OCI-LY1 (cell line): ENCODE measurements at regions not wholly inside any gene's neighbourhood (a gene's known extent, or its start where the extent isn't known, plus 50 kb on each side); places are given as distances from the start of the nearest gene placed in this dataset.

ENCODE experiments used
- H2AFZ ChIP-seq: fragments of 200-600 bp; sonication (generic), shearing (Covaris generic); 2 replicates; pipeline ENCODE4 v1.6.0; 2014; ENCODE audit warnings: antibody characterized with exemption, mild to moderate bottlenecking, low read length
- H3F3A ChIP-seq: fragments of 200-600 bp; sonication (generic), shearing (Covaris generic); 2 replicates; pipeline ENCODE4 v1.6.0; 2014; ENCODE audit warnings: mild to moderate bottlenecking, antibody characterized with exemption, low read length, moderate library complexity; ENCODE audit not compliant: insufficient read depth
- H3K27ac ChIP-seq: fragments of 200-600 bp; sonication (generic); 2 replicates; pipeline ENCODE4 v1.5.1; 2014; ENCODE audit warnings: low read length, mixed run types, mild to moderate bottlenecking, low read depth; ENCODE audit not compliant: poor library complexity, severe bottlenecking
- H3K27me3 ChIP-seq: fragments of 200-600 bp; sonication (generic); 2 replicates; pipeline ENCODE4 v1.6.0; 2014; ENCODE audit warnings: antibody characterized with exemption, mild to moderate bottlenecking, low read length, moderate library complexity; ENCODE audit not compliant: insufficient read depth
- H3K36me3 ChIP-seq: fragments of 200-600 bp; sonication (generic); 2 replicates; pipeline ENCODE4 v1.6.1; 2014; ENCODE audit warnings: mild to moderate bottlenecking, antibody characterized with exemption, low read length, moderate library complexity, mixed read lengths; ENCODE audit not compliant: insufficient read depth
- H3K4me1 ChIP-seq: fragments of 200-600 bp; sonication (generic); 2 replicates; pipeline ENCODE4 v1.5.1; 2014; ENCODE audit warnings: mild to moderate bottlenecking, low read length, moderate library complexity; ENCODE audit not compliant: insufficient read depth, severe bottlenecking
- H3K4me2 ChIP-seq: fragments of 200-600 bp; sonication (generic), shearing (Covaris generic); 2 replicates; pipeline ENCODE4 v1.6.1; 2014; ENCODE audit warnings: low read length
- H3K4me3 ChIP-seq: fragments of 200-600 bp; sonication (generic); 2 replicates; pipeline ENCODE4 v1.5.1; 2014; ENCODE audit warnings: low read length, low read depth, mild to moderate bottlenecking, mixed read lengths; ENCODE audit not compliant: poor library complexity, severe bottlenecking
- H3K79me2 ChIP-seq: fragments of 200-600 bp; shearing (Covaris generic); 2 replicates; pipeline ENCODE4 v1.6.1; 2016; ENCODE audit warnings: mixed run types, low read length, mixed read lengths; ENCODE audit not compliant: insufficient read depth
- H3K9ac ChIP-seq: fragments of 200-600 bp; sonication (generic), shearing (Covaris generic); 2 replicates; pipeline ENCODE4 v1.6.1; 2014; ENCODE audit warnings: mild to moderate bottlenecking, low read length, mixed read lengths
- H3K9me2 ChIP-seq: fragments of 200-600 bp; sonication (generic), shearing (Covaris generic); 2 replicates; pipeline ENCODE4 v1.6.1; 2014; ENCODE audit warnings: low read depth, mild to moderate bottlenecking, low read length, mixed read lengths
- H3K9me3 ChIP-seq: fragments of 200-600 bp; shearing (Covaris generic); 2 replicates; pipeline ENCODE4 v1.6.1; 2014; ENCODE audit warnings: low read length, mixed read lengths
- H4K20me1 ChIP-seq: fragments of 200-600 bp; sonication (generic), shearing (Covaris generic); 2 replicates; pipeline ENCODE4 v1.6.0; 2016; ENCODE audit warnings: mild to moderate bottlenecking, low read length; ENCODE audit not compliant: insufficient read depth
- CTCF ChIP-seq: fragments of 200-600 bp; sonication (generic), shearing (Covaris generic); IDR thresholded peaks from 2 replicates; pipeline ENCODE4 v1.5.1; 2017; ENCODE audit warnings: mild to moderate bottlenecking, antibody characterized with exemption, low read length, moderate library complexity, mixed read lengths
- EZH2 ChIP-seq: fragments of 200-600 bp; sonication (generic), shearing (Covaris generic); IDR thresholded peaks from 2 replicates; pipeline ENCODE4 v1.8.0; 2017; ENCODE audit warnings: borderline replicate concordance, mixed run types, mild to moderate bottlenecking, antibody characterized with exemption, low read length, moderate library complexity, mixed read lengths

GRCh38 chrX:34218063-34218462 lies 85.9 kb upstream of the FAM47A start:
- H3K27me3 ChIP-seq = no peaks in the 10 kb centered on the region
- H3K4me3 ChIP-seq = no peak overlapping the region

GRCh38 chrX:34197946-34198345 lies 65.8 kb upstream of the FAM47A start:
- Histone ChIP-seq H3K4me1 (no peaks in the 10 kb centered on the region), H3K9me2 (no peaks in the 10 kb centered on the region), H4K20me1 (no peaks in the 10 kb centered on the region), H3K36me3 (no peaks in the 10 kb centered on the region), H3K27ac (no peak overlapping the region), H2AFZ (no peak overlapping the region), H3K4me3 (no peak overlapping the region), H3K9me3 (no peaks in the 10 kb centered on the region), H3K9ac (no peak overlapping the region), H3K79me2 (no peaks in the 10 kb centered on the region), H3F3A (no peaks in the 10 kb centered on the region), H3K27me3 (no peaks in the 10 kb centered on the region), H3K4me2 (no peak overlapping the region)
- TF ChIP-seq CTCF (no peak), EZH2 (no peak)

More at GRCh38 chrX:34218063-34218462, 85.9 kb upstream of the FAM47A start:
- no peak overlapping the region for H3K27ac ChIP-seq
- no peaks in the 10 kb centered on the region for H3K79me2 ChIP-seq
- H3K9me3 ChIP-seq = no peaks in the 10 kb centered on the region
- TF ChIP-seq EZH2 = no peak
- TF ChIP-seq CTCF = no peak
- H3K36me3 ChIP-seq = no peaks in the 10 kb centered on the region
- H3K4me1 ChIP-seq = no peaks in the 10 kb centered on the region
- no peaks in the 10 kb centered on the region for H4K20me1 ChIP-seq
- no peaks in the 10 kb centered on the region for H3K9me2 ChIP-seq
- H3F3A ChIP-seq = no peaks in the 10 kb centered on the region
- H3K9ac ChIP-seq = no peak overlapping the region
- no peak overlapping the region for H3K4me2 ChIP-seq
- H2AFZ ChIP-seq = no peak overlapping the region
